GM12878 (cell line): ENCODE measurements at regions not wholly inside any gene's neighbourhood (a gene's known extent, or its start where the extent isn't known, plus 50 kb on each side); places are given as distances from the start of the nearest gene placed in this dataset.

Experiments used
- ATF3 ChIP-seq: IDR thresholded peaks from 2 replicates; pipeline ENCODE4 v1.6.1; 2011; ENCODE audit warnings: low read depth, mild to moderate bottlenecking, low read length, moderate library complexity, borderline replicate concordance; ENCODE audit errors: extremely low read depth
- CHD2 ChIP-seq: IDR thresholded peaks from 2 replicates; pipeline ENCODE4 v1.6.1; 2011; ENCODE audit warnings: low read depth, low read length, improper control_type of control experiment, borderline replicate concordance
- CREB1 ChIP-seq: IDR thresholded peaks from 2 replicates; pipeline ENCODE4 v1.6.1; 2012; ENCODE audit warnings: low read depth, mild to moderate bottlenecking, inconsistent platforms
- CTCF ChIP-seq, 3 experiments: IDR thresholded peaks in 2 of 3; conservative IDR thresholded peaks in 1 of 3; 2 replicates each; pipeline ENCODE4 v1.5.1; 2011; ENCODE audit warnings: low read depth in 3 of 3, low read length in 3 of 3, mild to moderate bottlenecking in 3 of 3, control low read depth in 2 of 3, moderate library complexity in 2 of 3, inconsistent platforms in 1 of 3, mixed read lengths in 1 of 3; ENCODE audit not compliant: control insufficient read depth in 2 of 3, insufficient read depth in 1 of 3; ENCODE audit errors: extremely low read depth in 1 of 3
- FOS ChIP-seq: IDR thresholded peaks from 3 replicates; pipeline ENCODE4 v1.6.1; 2011; ENCODE audit warnings: borderline replicate concordance; ENCODE audit not compliant: insufficient read length; ENCODE audit errors: extremely low read depth
- GABPA ChIP-seq: IDR thresholded peaks from 2 replicates; pipeline ENCODE4 v1.6.1; 2014; ENCODE audit warnings: antibody characterized with exemption, low read depth, mild to moderate bottlenecking, inconsistent platforms
- POLR2AphosphoS5 ChIP-seq: IDR thresholded peaks from 2 replicates; pipeline ENCODE4 v1.6.1; 2011; ENCODE audit warnings: mild to moderate bottlenecking, low read length, inconsistent platforms
- USF1 ChIP-seq: IDR thresholded peaks from 2 replicates; pipeline ENCODE4 v1.6.1; 2011; ENCODE audit warnings: borderline replicate concordance, low read depth, mild to moderate bottlenecking, moderate library complexity, mixed read lengths, low read length; ENCODE audit not compliant: insufficient read depth; ENCODE audit errors: extremely low read length

GRCh38 chr2:22824618-22825017, 560.4 kb upstream of the KLHL29 start:
- no peak for TF ChIP-seq ATF3
- TF ChIP-seq FOS = no peak
- TF ChIP-seq CTCF (IDR thresholded peaks at IDR 0.05 in 2 of 3, conservative IDR thresholded peaks at IDR 0.05 in 1 of 3; ENCODE audit: control insufficient read depth in 2 of 3, extremely low read depth in 1 of 3, insufficient read depth in 1 of 3, low read depth in 3 of 3, low read length in 3 of 3) = no peak
- TF ChIP-seq CREB1 = no peak
- TF ChIP-seq USF1 = no peak
- TF ChIP-seq POLR2AphosphoS5 = no peak
- TF ChIP-seq GABPA = no peak
- no peak for TF ChIP-seq CHD2
